Psoas muscle (tissue), 7 donors: ENCODE measurements at regions not wholly inside any gene's neighbourhood (a gene's known extent, or its start where the extent isn't known, plus 50 kb on each side); places are given as distances from the start of the nearest gene placed in this dataset.

Source experiments
- ATAC-seq, 4 donors: fragments of 200-7000 bp; cut with Tn5 transposase; one replicate each; pipeline ENCODE4 v1.9.1; 2020; ENCODE audit warnings: moderate library complexity in 3 of 4, mild to moderate bottlenecking in 2 of 4
- DNase-seq, 2 donors: peaks; one replicate each; pipeline ENCODE4 v3.0.0-alpha.2; 2020
- H3K27ac ChIP-seq: fragments of 200-600 bp; one replicate; pipeline ENCODE4 v1.8.0; 2022
- H3K27me3 ChIP-seq, 3 donors: fragments of 200-600 bp in 1 of 3; one replicate each; pipeline versions ENCODE4 v1.6.1 to v1.8.0; 2013 to 2022; ENCODE audit warnings: low read length in 2 of 3, mild to moderate bottlenecking in 2 of 3, moderate library complexity in 1 of 3; ENCODE audit not compliant: insufficient read depth in 3 of 3
- H3K36me3 ChIP-seq, 2 donors: fragments of 200-600 bp in 1 of 2; one replicate each; pipeline versions ENCODE4 v1.6.1 to v1.8.0; 2013 to 2022; ENCODE audit warnings: low read depth in 1 of 2, mild to moderate bottlenecking in 1 of 2, moderate library complexity in 1 of 2; ENCODE audit not compliant: insufficient read depth in 1 of 2
- H3K4me1 ChIP-seq: fragments of 200-600 bp; one replicate; pipeline ENCODE4 v1.8.0; 2022
- H3K4me3 ChIP-seq: fragments of 200-600 bp; one replicate; pipeline ENCODE4 v1.8.0; 2022; ENCODE audit warnings: mild to moderate bottlenecking
- H3K9me3 ChIP-seq: fragments of 200-600 bp; one replicate; pipeline ENCODE4 v1.8.0; 2022
- WGBS, 3 donors: extraction: QIAGEN DNeasy Blood & Tissue Kit; methylation state at CpG; one replicate each; pipeline versions ENCODE4 v1.1.6 to v1.1.7; 2013; 5-methylcytosine and 5-hydroxymethylcytosine counted together
- intact Hi-C, 2 donors: fragments of 100-400 bp; cut with DNase I; formaldehyde crosslinking; loops; one replicate each; pipeline versions ENCODE4 v1.11.0 to v1.14.2; 2022
- TF ChIP-seq, protein P1 (sequence below): fragments of 200-600 bp; IDR thresholded peaks from one replicate; pipeline ENCODE4 v1.8.0; 2022; ENCODE audit warnings: antibody characterized with exemption
- donor health status: healthy with polysubstance abuse.
- donor health status: DM: no; HTN: no; CAD: no; lungs with moderate emphysema.
- donor health status: Bipolar disorder and iron deficiency.
- donor health status: healthy.
- donor health status: DM: yes; HTN: yes; CAD: no.
- donor health status: DM: no; HTN: no; CAD: no.
- donor health status: DM: yes; HTN: yes; CAD: no.

- ATAC-seq (no peak), DNase-seq (no peak)
- H3K4me1 ChIP-seq = no peaks in the 10 kb centered on the region
- H3K27me3 ChIP-seq = no peaks in the 10 kb centered on the region
- intact Hi-C loops = loop anchor here in 1 of 2 donors (5.0 kb wide), 1 partner anchor 1096 kb away; no protein-coding TSS in a partner anchor
- TF ChIP-seq, protein P1, sequence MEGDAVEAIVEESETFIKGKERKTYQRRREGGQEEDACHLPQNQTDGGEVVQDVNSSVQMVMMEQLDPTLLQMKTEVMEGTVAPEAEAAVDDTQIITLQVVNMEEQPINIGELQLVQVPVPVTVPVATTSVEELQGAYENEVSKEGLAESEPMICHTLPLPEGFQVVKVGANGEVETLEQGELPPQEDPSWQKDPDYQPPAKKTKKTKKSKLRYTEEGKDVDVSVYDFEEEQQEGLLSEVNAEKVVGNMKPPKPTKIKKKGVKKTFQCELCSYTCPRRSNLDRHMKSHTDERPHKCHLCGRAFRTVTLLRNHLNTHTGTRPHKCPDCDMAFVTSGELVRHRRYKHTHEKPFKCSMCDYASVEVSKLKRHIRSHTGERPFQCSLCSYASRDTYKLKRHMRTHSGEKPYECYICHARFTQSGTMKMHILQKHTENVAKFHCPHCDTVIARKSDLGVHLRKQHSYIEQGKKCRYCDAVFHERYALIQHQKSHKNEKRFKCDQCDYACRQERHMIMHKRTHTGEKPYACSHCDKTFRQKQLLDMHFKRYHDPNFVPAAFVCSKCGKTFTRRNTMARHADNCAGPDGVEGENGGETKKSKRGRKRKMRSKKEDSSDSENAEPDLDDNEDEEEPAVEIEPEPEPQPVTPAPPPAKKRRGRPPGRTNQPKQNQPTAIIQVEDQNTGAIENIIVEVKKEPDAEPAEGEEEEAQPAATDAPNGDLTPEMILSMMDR = no peak
- H3K27ac ChIP-seq = no peak overlapping the region
- WGBS, 3 donors = 77 to 79% (median 78%) methylated on average over 2 of the region's 2 CpGs
- no peaks in the 10 kb centered on the region for H3K36me3 ChIP-seq
- H3K4me3 ChIP-seq = no peak overlapping the region
- H3K9me3 ChIP-seq = no peaks in the 10 kb centered on the region
These were observed 93.1 kb downstream of the BOD1 start for GRCh38 chr5:173523388-173523787.

- Histone ChIP-seq H3K36me3 (no peaks in the 10 kb centered on the region), H3K4me1 (no peaks in the 10 kb centered on the region), H3K4me3 (no peak overlapping the region), H3K9me3 (no peaks in the 10 kb centered on the region), H3K27ac (no peak overlapping the region), H3K27me3 (no peaks in the 10 kb centered on the region)
- WGBS, 3 donors = 84 to 95% (median 90%) methylated on average over 1 of the region's 1 CpG
- no peak for ATAC-seq
- intact Hi-C loops = loop anchor here in 1 of 2 donors (5.0 kb wide), 1 partner anchor 1095 kb away; no protein-coding TSS in a partner anchor
- TF ChIP-seq, protein P1 = no peak
- no peak for DNase-seq
These were observed 93.9 kb downstream of the BOD1 start for GRCh38 chr5:173522518-173522917.

DNA sequence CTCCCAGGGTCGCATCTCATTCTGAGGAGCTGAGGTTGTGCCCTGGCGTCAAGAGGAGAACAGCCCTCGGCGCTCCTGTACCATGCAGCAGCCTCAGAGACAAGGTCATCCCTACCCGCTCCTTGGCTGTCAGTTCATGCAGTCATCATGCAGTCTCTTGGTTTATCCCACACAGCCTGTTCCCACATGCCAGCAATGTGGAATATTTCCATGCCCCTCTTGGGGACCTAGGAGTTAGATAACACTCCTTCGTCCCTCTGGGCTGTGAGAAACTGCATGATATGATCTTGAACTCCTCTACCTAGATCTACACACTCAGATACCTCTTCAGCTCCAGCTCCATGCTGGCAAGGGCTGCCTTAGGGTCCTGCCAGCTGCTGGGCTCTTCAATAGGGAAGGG is 97.6 kb downstream of the BOD1 start:
- intact Hi-C loops = no loop called here
- Histone ChIP-seq H3K4me3 (no peak overlapping the region), H3K9me3 (no peaks in the 10 kb centered on the region), H3K36me3 (no peaks in the 10 kb centered on the region), H3K27me3 (no peaks in the 10 kb centered on the region), H3K4me1 (no peaks in the 10 kb centered on the region), H3K27ac (no peak overlapping the region)
- DNase-seq = no peak
- 86 to 88% (median 88%) methylated on average over 6 of the region's 6 CpGs for WGBS, 3 donors
- ATAC-seq = peak in 2 of 4 donors; percentile 31 to 48
- TF ChIP-seq, protein P1 = no peak

DNA sequence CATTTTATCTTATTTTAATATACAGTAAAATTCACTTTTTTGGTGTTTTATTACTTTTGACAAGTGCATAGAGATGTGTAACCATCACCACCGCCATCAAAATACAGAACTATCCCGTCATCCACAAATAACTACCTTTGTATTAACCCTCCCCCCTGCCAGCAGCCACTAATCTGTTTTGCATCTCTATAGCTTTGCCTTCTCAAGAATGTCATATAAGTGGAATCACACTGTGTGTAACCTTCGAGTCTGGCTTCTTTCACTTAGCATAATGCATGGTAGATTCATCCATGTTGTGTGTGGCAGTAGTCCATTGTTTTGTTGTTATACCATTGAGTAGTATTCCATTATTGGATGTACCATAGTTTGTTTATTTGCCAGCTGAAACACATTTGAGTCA is 98.8 kb downstream of the BOD1 start:
- WGBS, 3 donors = 76 to 85% (median 82%) methylated on average over 3 of the region's 3 CpGs

DNA sequence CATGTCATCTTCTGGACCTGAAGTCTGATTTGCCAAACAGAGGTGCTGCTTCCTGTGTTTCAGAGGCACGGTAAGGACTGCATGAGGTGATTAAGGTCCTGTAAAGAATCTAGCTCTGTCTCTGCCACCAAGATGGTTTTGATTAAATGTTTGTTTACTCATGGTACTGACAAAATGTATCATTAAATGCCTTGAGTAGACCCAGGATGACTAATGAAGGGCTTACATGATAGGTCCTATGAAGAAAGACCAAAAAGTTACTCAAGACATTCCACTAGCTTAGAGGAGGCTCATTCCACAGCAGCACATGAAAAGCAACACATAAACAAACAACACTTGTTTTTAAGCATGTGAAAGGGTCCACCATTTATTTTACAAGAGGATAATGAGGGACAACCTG is 100.9 kb downstream of the BOD1 start:
- Histone ChIP-seq H3K27ac (no peak overlapping the region), H3K4me3 (no peak overlapping the region), H3K9me3 (no peaks in the 10 kb centered on the region), H3K36me3 (no peaks in the 10 kb centered on the region), H3K4me1 (no peaks in the 10 kb centered on the region), H3K27me3 (no peaks in the 10 kb centered on the region)
- WGBS, 3 donors = 29 to 57% (median 36%) methylated on average over 1 of the region's 1 CpG
- ATAC-seq (peak in 3 of 4 donors; percentile 44 to 68 (median 51)), DNase-seq (no peak)
- intact Hi-C loops = no loop called here
- TF ChIP-seq, protein P1 = no peak

More for the DNA sequence above, 98.8 kb downstream of the BOD1 start:
- H3K9me3 ChIP-seq = no peaks in the 10 kb centered on the region
- DNase-seq (no peak), ATAC-seq (no peak)
- TF ChIP-seq, protein P1 = no peak
- H3K36me3 ChIP-seq = no peaks in the 10 kb centered on the region
- H3K4me1 ChIP-seq = no peaks in the 10 kb centered on the region
- no peaks in the 10 kb centered on the region for H3K27me3 ChIP-seq
- H3K27ac ChIP-seq = no peak overlapping the region
- intact Hi-C loops = no loop called here
- H3K4me3 ChIP-seq = no peak overlapping the region
